Calu3 (cell line): ENCODE measurements at regions not wholly inside any gene's neighbourhood (a gene's known extent, or its start where the extent isn't known, plus 50 kb on each side); places are given as distances from the start of the nearest gene placed in this dataset.

Experiments used
- BruUV-seq: library from RNA; stranded (reverse); fragments of 400-500 nt; replicated peaks from 2 replicates; lab custom pipeline; 2021; lab: Mats Ljungman, UMichigan
- CTCF ChIA-PET: fragments of 300-600 bp; sonication (Branson Sonifier 250); formaldehyde crosslinking; loops from one replicate; lab custom pipeline; 2022; ENCODE audit warnings: antibody characterized with exemption; lab: Charles Lee
- DNase-seq: peaks from one replicate; pipeline ENCODE4 v3.0.0; 2022
- H3K27ac Mint-ChIP-seq: one replicate; pipeline ENCODE4 v1.8.0; 2022; ENCODE audit warnings: mixed read lengths; ENCODE audit not compliant: unreplicated experiment
- H3K27me3 Mint-ChIP-seq: one replicate; pipeline ENCODE4 v1.8.0; 2022; ENCODE audit warnings: mixed read lengths; ENCODE audit not compliant: unreplicated experiment
- H3K36me3 Mint-ChIP-seq: one replicate; pipeline ENCODE4 v1.8.0; 2022; ENCODE audit warnings: mild to moderate bottlenecking, moderate library complexity, mixed read lengths; ENCODE audit not compliant: insufficient read depth, unreplicated experiment
- H3K4me1 Mint-ChIP-seq: one replicate; pipeline ENCODE4 v1.8.0; 2022; ENCODE audit warnings: mild to moderate bottlenecking, low read depth, mixed read lengths; ENCODE audit not compliant: unreplicated experiment
- H3K4me3 Mint-ChIP-seq: one replicate; pipeline ENCODE4 v1.8.0; 2022; ENCODE audit warnings: mild to moderate bottlenecking, low read depth, moderate library complexity, mixed read lengths; ENCODE audit not compliant: unreplicated experiment
- H3K9me3 Mint-ChIP-seq: one replicate; pipeline ENCODE4 v1.8.0; 2022; ENCODE audit warnings: low read depth, mixed read lengths; ENCODE audit not compliant: unreplicated experiment
- CTCF ChIP-seq: fragments of 200-600 bp; IDR thresholded peaks from one replicate; pipeline ENCODE4 v1.8.0; 2022; ENCODE audit warnings: antibody characterized with exemption; ENCODE audit not compliant: unreplicated experiment
- intact Hi-C: fragments of 100-400 bp; cut with micrococcal nuclease; formaldehyde crosslinking; loops from one replicate; pipeline ENCODE4 v1.10.0; 2022; ENCODE audit not compliant: unreplicated experiment

GRCh38 chr2:66694087-66694860 lies 259.3 kb downstream of the MEIS1 start:
- intact Hi-C loops: no loop called here
- CTCF ChIA-PET: no interaction called here
- no peak for DNase-seq
- Mint-ChIP-seq H3K9me3 (no peaks in the 10 kb centered on the region), H3K27me3 (no peaks in the 10 kb centered on the region), H3K4me1 (no peaks in the 10 kb centered on the region), H3K36me3 (no peaks in the 10 kb centered on the region), H3K27ac (no peak overlapping the region), H3K4me3 (no peak overlapping the region)
- no TSS peak for BruUV-seq
- TF ChIP-seq CTCF: no peak

GRCh38 chr2:66695226-66695735 lies 260.4 kb downstream of the MEIS1 start:
- no peak overlapping the region for H3K27ac Mint-ChIP-seq
- no peak for DNase-seq
- no peaks in the 10 kb centered on the region for H3K9me3 Mint-ChIP-seq
- H3K4me1 Mint-ChIP-seq: peaks cover 8% of the 10 kb centered on the region
- no peak overlapping the region for H3K4me3 Mint-ChIP-seq
- no peaks in the 10 kb centered on the region for H3K36me3 Mint-ChIP-seq
- BruUV-seq: no TSS peak
- no peaks in the 10 kb centered on the region for H3K27me3 Mint-ChIP-seq
- TF ChIP-seq CTCF: no peak
- intact Hi-C loops: no loop called here
- CTCF ChIA-PET: no interaction called here

- Mint-ChIP-seq H3K9me3 (no peaks in the 10 kb centered on the region), H3K36me3 (no peaks in the 10 kb centered on the region), H3K27ac (no peak overlapping the region), H3K4me3 (no peak overlapping the region), H3K4me1 (peaks cover 19% of the 10 kb centered on the region), H3K27me3 (no peaks in the 10 kb centered on the region)
- intact Hi-C loops: no loop called here
- CTCF ChIA-PET: no interaction called here
- DNase-seq: no peak
- BruUV-seq: no TSS peak
- TF ChIP-seq CTCF: no peak
Measured at GRCh38 chr2:66696374-66696773, 261.4 kb downstream of the MEIS1 start.

GRCh38 chr2:66696886-66697285 lies 262.0 kb downstream of the MEIS1 start:
- CTCF ChIA-PET: interaction anchor here (0.6 kb wide), 1 partner anchor 137 kb away, joined by 7 read pairs; no protein-coding TSS in a partner anchor
- H3K36me3 Mint-ChIP-seq: no peaks in the 10 kb centered on the region
- TF ChIP-seq CTCF: no peak
- no peak for DNase-seq
- H3K4me3 Mint-ChIP-seq: no peak overlapping the region
- no TSS peak for BruUV-seq
- peaks cover 23% of the 10 kb centered on the region for H3K4me1 Mint-ChIP-seq
- intact Hi-C loops: no loop called here
- H3K27me3 Mint-ChIP-seq: no peaks in the 10 kb centered on the region
- no peaks in the 10 kb centered on the region for H3K9me3 Mint-ChIP-seq
- no peak overlapping the region for H3K27ac Mint-ChIP-seq
